IMR-90 (cell line): ENCODE measurements at regions not wholly inside any gene's neighbourhood (a gene's known extent, or its start where the extent isn't known, plus 50 kb on each side); places are given as distances from the start of the nearest gene placed in this dataset.

ENCODE experiments used
- ATAC-seq: fragments of 200-7000 bp; cut with Tn5 transposase; 2 replicates; pipeline ENCODE4 v1.9.1; 2020; ENCODE audit warnings: low read depth, mild to moderate bottlenecking, moderate library complexity
- BruUV-seq: library from RNA; stranded (reverse); fragments of 400-500 nt; replicated peaks from 2 replicates; lab custom pipeline; 2021; lab: Mats Ljungman, UMichigan
- CTCF ChIA-PET: fragments of 300-600 bp; formaldehyde crosslinking; extraction: SDS; loops from one replicate; lab custom pipeline; 2021; ENCODE audit warnings: antibody characterized with exemption; lab: Yijun Ruan, JAX
- POLR2A ChIA-PET: fragments of 300-600 bp; sonication (Branson Sonifier 250); formaldehyde crosslinking; loops from one replicate; lab custom pipeline; 2022; ENCODE audit warnings: antibody characterized with exemption; ENCODE audit not compliant: unreplicated experiment; lab: Charles Lee
- DNase-seq: peaks from one replicate; pipeline ENCODE4 v3.0.0; 2013
- H2AFZ ChIP-seq: replicated peaks from 2 replicates; pipeline ENCODE3; 2013; ENCODE audit warnings: low read length, mild to moderate bottlenecking; ENCODE audit not compliant: poor library complexity
- H2AK5ac ChIP-seq: 2 replicates; pipeline ENCODE4 v1.6.1; 2013; ENCODE audit warnings: low read depth, low read length, inconsistent platforms
- H2AK9ac ChIP-seq: replicated peaks from 2 replicates; pipeline ENCODE3; 2013; ENCODE audit warnings: mild to moderate bottlenecking, low read depth, low read length, moderate library complexity; ENCODE audit not compliant: poor library complexity
- H2BK120ac ChIP-seq: 2 replicates; pipeline ENCODE4 v1.6.1; 2013; ENCODE audit warnings: low read depth, low read length, inconsistent platforms
- H2BK15ac ChIP-seq: 3 replicates; pipeline ENCODE4 v1.6.1; 2013; ENCODE audit warnings: low read depth, low read length, inconsistent platforms
- H2BK20ac ChIP-seq: 2 replicates; pipeline ENCODE4 v1.6.1; 2013; ENCODE audit warnings: low read depth, mild to moderate bottlenecking, inconsistent platforms, low read length, moderate library complexity
- H2BK5ac ChIP-seq: 2 replicates; pipeline ENCODE4 v1.6.1; 2013; ENCODE audit warnings: mild to moderate bottlenecking, low read depth, low read length, inconsistent platforms; ENCODE audit not compliant: poor library complexity, severe bottlenecking
- H3K14ac ChIP-seq: replicated peaks from 2 replicates; pipeline ENCODE4 v1.6.1; 2013; ENCODE audit warnings: low read depth, low read length, inconsistent platforms
- H3K18ac ChIP-seq: 2 replicates; pipeline ENCODE4 v1.6.1; 2013; ENCODE audit warnings: low read depth, low read length, control low read depth
- H3K23ac ChIP-seq: 2 replicates; pipeline ENCODE4 v1.6.1; 2013; ENCODE audit warnings: low read depth, low read length, inconsistent platforms
- H3K27ac ChIP-seq: 2 replicates; pipeline ENCODE4 v1.5.1; 2013; ENCODE audit warnings: mild to moderate bottlenecking, control low read depth, low read length; ENCODE audit not compliant: insufficient read depth
- H3K27me3 ChIP-seq: 2 replicates; pipeline ENCODE4 v1.6.1; 2013; ENCODE audit warnings: low read length; ENCODE audit not compliant: control insufficient read depth, insufficient read depth
- H3K36me3 ChIP-seq: 2 replicates; pipeline ENCODE4 v1.6.1; 2013; ENCODE audit warnings: low read length, mixed read lengths; ENCODE audit not compliant: control insufficient read depth, insufficient read depth
- H3K4ac ChIP-seq: 2 replicates; pipeline ENCODE4 v1.6.1; 2013; ENCODE audit warnings: low read depth, low read length, inconsistent platforms
- H3K4me1 ChIP-seq: 2 replicates; pipeline ENCODE4 v1.6.1; 2013; ENCODE audit warnings: low read length, mixed read lengths; ENCODE audit not compliant: control insufficient read depth, insufficient read depth
- H3K4me2 ChIP-seq: 2 replicates; pipeline ENCODE4 v1.6.1; 2013; ENCODE audit warnings: low read depth, mild to moderate bottlenecking, control low read depth, low read length, moderate library complexity
- H3K4me3 ChIP-seq: 2 replicates; pipeline ENCODE4 v1.5.1; 2013; ENCODE audit warnings: low read depth, mild to moderate bottlenecking, control low read depth, low read length, moderate library complexity; ENCODE audit not compliant: insufficient read depth
- H3K56ac ChIP-seq: 2 replicates; pipeline ENCODE4 v1.6.1; 2013; ENCODE audit warnings: low read length, inconsistent platforms; ENCODE audit not compliant: insufficient read depth; ENCODE audit errors: extremely low read depth
- H3K79me1 ChIP-seq, 2 experiments: 2 replicates each; pipeline ENCODE4 v1.6.1; 2013; ENCODE audit warnings: low read length in 2 of 2, inconsistent platforms in 1 of 2, low read depth in 1 of 2
- H3K9ac ChIP-seq: 2 replicates; pipeline ENCODE4 v1.6.1; 2013; ENCODE audit warnings: low read depth, low read length, control low read depth
- H3K9me1 ChIP-seq: 2 replicates; pipeline ENCODE4 v1.6.1; 2013; ENCODE audit warnings: low read length, inconsistent platforms; ENCODE audit not compliant: insufficient read depth
- H3K9me3 ChIP-seq: 2 replicates; pipeline ENCODE4 v1.6.1; 2013; ENCODE audit warnings: low read length; ENCODE audit not compliant: control insufficient read depth, insufficient read depth
- H4K20me1 ChIP-seq: 2 replicates; pipeline ENCODE4 v1.6.1; 2013; ENCODE audit warnings: low read length, inconsistent platforms; ENCODE audit not compliant: insufficient read depth
- H4K5ac ChIP-seq: 2 replicates; pipeline ENCODE4 v1.6.1; 2013; ENCODE audit warnings: mild to moderate bottlenecking, low read depth, low read length, control low read depth
- H4K8ac ChIP-seq, 2 experiments: 2 replicates each; pipeline ENCODE4 v1.6.1; 2013; ENCODE audit warnings: low read depth in 2 of 2, low read length in 2 of 2, control low read depth in 1 of 2, inconsistent platforms in 1 of 2
- H4K91ac ChIP-seq: 2 replicates; pipeline ENCODE4 v1.6.1; 2013; ENCODE audit warnings: low read depth, low read length, inconsistent platforms; ENCODE audit not compliant: insufficient read depth
- NFE2L2 ChIP-seq: fragments of 150-350 bp; IDR thresholded peaks from 2 replicates; pipeline ENCODE4 v1.6.1; 2016; ENCODE audit warnings: low read depth, mild to moderate bottlenecking, low read length
- WGBS, 2 experiments: methylation state at CpG; one replicate each; pipeline versions ENCODE4 v1.1.5 to v1.1.7; 2013; ENCODE audit warnings: missing lambda C conversion rate in 2 of 2; ENCODE audit not compliant: insufficient read length in 1 of 2; ENCODE audit errors: extremely low coverage in 2 of 2; 5-methylcytosine and 5-hydroxymethylcytosine counted together
- dilution Hi-C: fragments of 300-500 bp; cut with HindIII; formaldehyde crosslinking; loops from one replicate; pipeline ENCODE4 v1.14.3; 2018; ENCODE audit warnings: low sequenced_read_pairs; ENCODE audit not compliant: unreplicated experiment
- in situ Hi-C: fragments of 300-500 bp; cut with MboI; formaldehyde crosslinking; loops from 3 replicates; pipeline ENCODE4 v1.14.3; 2019; ENCODE audit warnings: low sequenced_read_pairs, inconsistent platforms, mixed read lengths
- intact Hi-C: fragments of 100-400 bp; cut with micrococcal nuclease; formaldehyde crosslinking; loops from 2 replicates; pipeline ENCODE4 v1.10.0; 2022

DNA sequence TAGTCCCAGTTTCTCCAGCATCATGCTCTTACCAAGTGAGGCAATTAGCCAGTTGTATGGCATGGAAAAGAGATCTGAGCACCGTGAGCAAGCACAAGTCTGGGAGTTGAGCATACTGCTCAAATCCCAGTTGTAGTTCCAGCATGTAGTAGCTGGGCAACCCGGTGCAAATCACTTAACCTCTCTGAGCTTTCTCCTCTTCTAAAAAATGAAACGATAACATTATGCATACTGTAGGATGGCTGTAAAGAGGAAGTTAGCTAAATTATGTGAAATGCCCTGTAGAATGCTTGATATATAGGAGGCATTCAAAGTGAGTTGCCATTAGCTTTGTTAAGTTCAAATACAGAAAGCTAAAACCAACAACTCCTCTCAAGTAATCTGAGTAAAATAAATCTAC lies 164.0 kb upstream of the ZEB2 start:
- Histone ChIP-seq H2AK9ac (no peak overlapping the region), H3K9me1 (no peaks in the 10 kb centered on the region), H2BK120ac (no peak overlapping the region), H2BK15ac (no peak overlapping the region), H3K23ac (no peak overlapping the region), H3K4me3 (no peak overlapping the region), H2AK5ac (no peak overlapping the region), H3K4me1 (no peaks in the 10 kb centered on the region), H4K20me1 (no peaks in the 10 kb centered on the region), H3K9me3 (no peaks in the 10 kb centered on the region), H2BK20ac (no peak overlapping the region), H4K5ac (no peak overlapping the region), H3K4me2 (no peak overlapping the region), H3K9ac (no peak overlapping the region), H3K4ac (no peak overlapping the region), H3K79me1 (no peaks in the 10 kb centered on the region), H3K14ac (no peak overlapping the region), H3K36me3 (no peaks in the 10 kb centered on the region), H2AFZ (no peak overlapping the region), H3K56ac (no peak overlapping the region), H4K91ac (no peak overlapping the region), H4K8ac (no peak overlapping the region), H2BK5ac (no peak overlapping the region), H3K27ac (no peak overlapping the region), H3K18ac (no peak overlapping the region), H3K27me3 (no peaks in the 10 kb centered on the region)
- DNase-seq: no peak
- BruUV-seq: no TSS peak
- intact Hi-C loops: no loop called here
- no peak for TF ChIP-seq NFE2L2
- ChIA-PET POLR2A (no interaction called here), CTCF (no interaction called here)
- ATAC-seq: no peak
- in situ Hi-C loops: no loop called here
- dilution Hi-C loops: no loop called here
- no CpG with 5 or more reads among the region's 3 CpGs for WGBS, 2 experiments
